DMS114 treated with DMSO at 0.1 percent for 48 hours (cell line): ENCODE measurements at regions not wholly inside any gene's neighbourhood (a gene's known extent, or its start where the extent isn't known, plus 50 kb on each side); places are given as distances from the start of the nearest gene placed in this dataset.
"Not testable (repeated sequence)": the region's sequence is repeated elsewhere in the genome, so short reads cannot be mapped to it uniquely, and the experiment has no call there.

Experiments used
- DNase-seq: peaks from one replicate; lab custom pipeline; 2025; ENCODE audit not compliant: unreplicated experiment; lab: John Stamatoyannopoulos, UW

- no peak for DNase-seq
Observed at GRCh38 chr4:64829749-64830148, 420.5 kb upstream of the TECRL start.

GRCh38 chr4:64824591-64824990 is 415.3 kb upstream of the TECRL start:
- no peak for DNase-seq

GRCh38 chr4:64822405-64822804 is 413.2 kb upstream of the TECRL start:
- DNase-seq, result no peak

- no peak for DNase-seq
Observed at GRCh38 chr4:64821219-64821976, 412.1 kb upstream of the TECRL start.

GRCh38 chr4:64814616-64815015 is 405.4 kb upstream of the TECRL start:
- no peak for DNase-seq

- no peak for DNase-seq
Observed at GRCh38 chr4:64807821-64808220, 398.6 kb upstream of the TECRL start.

- no peak for DNase-seq
Observed at GRCh38 chr4:64799751-64800150, 390.5 kb upstream of the TECRL start.

- not testable (repeated sequence) for DNase-seq
Observed at GRCh38 chr4:64798828-64799227, 389.6 kb upstream of the TECRL start.

GRCh38 chr4:64796581-64796980 is 387.3 kb upstream of the TECRL start:
- no peak for DNase-seq

GRCh38 chr4:64784125-64784524 is 374.9 kb upstream of the TECRL start:
- no peak for DNase-seq

- no peak for DNase-seq
Observed at GRCh38 chr4:64781737-64782326, 372.6 kb upstream of the TECRL start.

- no peak for DNase-seq
Observed at GRCh38 chr4:64780664-64781063, 371.4 kb upstream of the TECRL start.

- no peak for DNase-seq
Observed at GRCh38 chr4:64777286-64777685, 368.0 kb upstream of the TECRL start.

GRCh38 chr4:64776820-64777219 is 367.6 kb upstream of the TECRL start:
- no peak for DNase-seq

- DNase-seq, result no peak
Observed at GRCh38 chr4:64774626-64775025, 365.4 kb upstream of the TECRL start.

GRCh38 chr4:64771149-64771548 is 361.9 kb upstream of the TECRL start:
- no peak for DNase-seq

- DNase-seq, result no peak
Observed at GRCh38 chr4:64767547-64767946, 358.3 kb upstream of the TECRL start.

GRCh38 chr4:64766565-64766964 is 357.3 kb upstream of the TECRL start:
- DNase-seq, result no peak

GRCh38 chr4:64756016-64756415 is 346.8 kb upstream of the TECRL start:
- no peak for DNase-seq

GRCh38 chr4:64747919-64748715 is 338.9 kb upstream of the TECRL start:
- DNase-seq, result no peak

- DNase-seq, result no peak
Observed at GRCh38 chr4:64738240-64738639, 329.0 kb upstream of the TECRL start.

- not testable (repeated sequence) for DNase-seq
Observed at GRCh38 chr4:64737854-64738138, 328.5 kb upstream of the TECRL start.
